Erythroblast (primary cell): ENCODE measurements at regions not wholly inside any gene's neighbourhood (a gene's known extent, or its start where the extent isn't known, plus 50 kb on each side); places are given as distances from the start of the nearest gene placed in this dataset.

Experiments used
- DNase-seq, 2 experiments: peaks; one replicate each; lab custom pipeline; 2025; lab: John Stamatoyannopoulos, UW
- GATA1 ChIP-seq: IDR thresholded peaks from 2 replicates; pipeline ENCODE4 v1.6.1; 2011; ENCODE audit warnings: low read depth, mild to moderate bottlenecking, control low read depth, low read length, moderate library complexity
- POLR2A ChIP-seq: IDR thresholded peaks from 2 replicates; pipeline ENCODE4 v1.6.1; 2011; ENCODE audit warnings: mild to moderate bottlenecking, low read length

DNA sequence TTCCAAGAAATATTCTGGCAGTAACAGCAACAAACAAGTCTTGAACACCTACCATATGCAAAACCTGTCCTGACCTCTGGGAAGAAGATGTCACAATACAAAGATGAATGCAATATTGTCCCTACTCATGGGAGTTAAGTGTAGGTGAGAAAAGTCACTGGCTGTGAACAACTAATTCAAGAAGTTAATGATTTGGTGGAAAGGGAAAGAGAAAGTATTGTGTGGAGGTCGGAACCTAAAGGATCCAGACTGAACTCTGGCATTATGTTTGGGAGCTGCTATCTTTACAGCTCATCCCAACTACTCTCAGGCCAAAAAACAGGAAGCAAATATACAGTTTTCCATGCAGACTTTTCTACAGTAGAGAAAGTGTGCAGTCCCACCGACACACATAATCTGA, 285.3 kb upstream of the PRDM1 start:
- TF ChIP-seq GATA1 (no peak), POLR2A (no peak)
- DNase-seq: no peak

DNA sequence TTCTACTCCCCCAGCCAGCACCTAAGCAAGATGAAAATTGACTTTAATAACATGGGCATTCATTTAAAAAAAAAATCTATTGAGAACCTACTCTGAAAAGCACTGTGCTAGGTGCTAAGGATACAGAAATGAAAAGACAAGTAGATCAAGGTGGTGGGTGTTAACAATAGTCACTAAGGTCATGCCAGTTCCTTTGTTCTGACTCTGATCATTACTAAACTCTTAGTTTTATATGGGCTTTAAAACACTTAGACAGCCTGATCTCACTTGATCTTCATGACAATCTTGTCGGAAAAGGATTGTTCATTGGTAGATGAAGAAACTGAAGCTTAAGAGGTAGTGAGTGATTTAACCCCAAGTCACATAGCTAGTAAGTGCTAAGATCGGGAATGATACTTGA, 285.7 kb upstream of the PRDM1 start:
- no peak for DNase-seq

DNA sequence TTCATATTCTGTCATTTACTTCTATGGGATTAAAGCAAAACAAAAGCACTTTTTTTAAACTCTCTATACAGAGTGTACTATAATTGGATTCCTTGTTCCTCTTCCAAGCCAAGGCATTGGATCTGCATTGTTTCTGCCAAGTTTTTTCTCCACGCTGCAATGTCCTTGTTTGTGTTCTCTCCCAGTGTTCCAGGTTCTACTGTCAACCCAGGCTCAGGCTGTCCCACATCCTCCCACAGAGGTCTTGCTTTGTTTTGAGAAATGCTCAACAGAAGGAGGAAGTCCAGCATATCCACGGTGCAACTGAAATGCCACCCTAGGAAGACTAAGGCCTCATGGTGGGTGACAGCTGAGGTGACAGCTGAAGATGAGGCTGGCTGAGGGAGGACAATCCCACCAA, 287.1 kb upstream of the PRDM1 start:
- TF ChIP-seq GATA1 (no peak), POLR2A (no peak)
- DNase-seq: no peak

More for the DNA sequence above, 285.7 kb upstream of the PRDM1 start:
- no peak for TF ChIP-seq POLR2A
- no peak for TF ChIP-seq GATA1

GRCh38 chr6:105797983-105798453, 288.1 kb upstream of the PRDM1 start:
- DNase-seq: no peak
- no peak for TF ChIP-seq POLR2A
- no peak for TF ChIP-seq GATA1

DNA sequence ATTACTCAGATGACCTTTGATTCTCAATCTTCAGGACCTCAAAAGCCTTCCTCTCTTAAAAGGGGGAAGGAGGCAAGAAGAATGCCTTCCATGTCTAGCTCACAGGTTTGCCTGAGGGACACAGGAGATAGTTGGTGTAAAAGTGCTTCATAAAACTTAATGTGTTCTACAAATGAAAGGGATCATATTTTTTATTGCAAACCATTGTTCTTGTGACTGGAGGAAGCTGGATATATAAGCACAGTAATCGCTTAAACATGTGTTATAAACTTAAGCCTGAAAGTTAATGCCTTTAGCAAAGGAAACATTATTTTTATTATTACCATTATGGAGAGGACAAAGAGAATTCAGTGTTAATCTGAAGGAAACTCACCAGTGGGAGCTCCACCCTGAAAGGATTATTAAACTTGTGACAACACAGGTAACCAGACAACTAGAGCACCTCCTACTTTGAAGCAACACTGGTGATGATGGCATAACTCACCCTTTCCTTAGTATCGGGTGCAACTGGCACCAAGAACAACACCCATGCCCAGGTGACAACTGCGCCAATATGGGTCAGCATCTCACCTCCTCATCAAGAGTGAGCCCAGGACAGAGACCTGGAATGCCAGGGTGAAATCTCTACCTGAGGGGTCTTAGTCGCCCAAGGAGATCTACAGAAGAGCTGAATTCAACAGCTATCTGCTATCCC, 288.7 kb upstream of the PRDM1 start:
- TF ChIP-seq POLR2A (no peak), GATA1 (no peak)
- no peak for DNase-seq

GRCh38 chr6:105795913-105796517, 290.1 kb upstream of the PRDM1 start:
- no peak for TF ChIP-seq POLR2A
- no peak for TF ChIP-seq GATA1
- DNase-seq: no peak

DNA sequence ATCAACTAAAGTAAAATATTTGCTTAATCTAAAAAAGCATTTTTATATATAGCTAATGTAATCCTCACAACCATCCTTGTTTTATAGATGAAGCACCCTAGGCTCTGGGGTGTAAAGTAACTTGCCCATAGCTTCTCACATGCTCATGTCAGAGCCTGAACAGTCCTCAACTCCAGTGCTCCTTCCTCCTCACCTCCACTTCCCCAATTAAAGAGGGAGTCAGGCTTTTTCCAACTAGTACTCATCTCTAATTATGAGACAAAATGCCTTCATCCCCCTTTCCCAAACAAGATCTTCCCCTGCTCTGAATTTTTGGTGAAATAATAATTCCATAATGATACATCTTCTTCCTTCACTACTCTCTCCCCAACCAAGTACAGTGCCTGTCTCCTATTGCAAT, 290.8 kb upstream of the PRDM1 start:
- TF ChIP-seq GATA1: no peak
- no peak for TF ChIP-seq POLR2A
- DNase-seq: no peak

GRCh38 chr6:105794870-105795269, 291.3 kb upstream of the PRDM1 start:
- TF ChIP-seq GATA1 (no peak), POLR2A (no peak)
- DNase-seq: no peak

- TF ChIP-seq GATA1 (no peak), POLR2A (no peak)
- DNase-seq: no peak
Measured at GRCh38 chr6:105794239-105794638, 291.9 kb upstream of the PRDM1 start.

GRCh38 chr6:105793130-105793529, 293.0 kb upstream of the PRDM1 start:
- peak; percentile 22 to 28 for DNase-seq
- TF ChIP-seq GATA1 (no peak), POLR2A (no peak)

DNA sequence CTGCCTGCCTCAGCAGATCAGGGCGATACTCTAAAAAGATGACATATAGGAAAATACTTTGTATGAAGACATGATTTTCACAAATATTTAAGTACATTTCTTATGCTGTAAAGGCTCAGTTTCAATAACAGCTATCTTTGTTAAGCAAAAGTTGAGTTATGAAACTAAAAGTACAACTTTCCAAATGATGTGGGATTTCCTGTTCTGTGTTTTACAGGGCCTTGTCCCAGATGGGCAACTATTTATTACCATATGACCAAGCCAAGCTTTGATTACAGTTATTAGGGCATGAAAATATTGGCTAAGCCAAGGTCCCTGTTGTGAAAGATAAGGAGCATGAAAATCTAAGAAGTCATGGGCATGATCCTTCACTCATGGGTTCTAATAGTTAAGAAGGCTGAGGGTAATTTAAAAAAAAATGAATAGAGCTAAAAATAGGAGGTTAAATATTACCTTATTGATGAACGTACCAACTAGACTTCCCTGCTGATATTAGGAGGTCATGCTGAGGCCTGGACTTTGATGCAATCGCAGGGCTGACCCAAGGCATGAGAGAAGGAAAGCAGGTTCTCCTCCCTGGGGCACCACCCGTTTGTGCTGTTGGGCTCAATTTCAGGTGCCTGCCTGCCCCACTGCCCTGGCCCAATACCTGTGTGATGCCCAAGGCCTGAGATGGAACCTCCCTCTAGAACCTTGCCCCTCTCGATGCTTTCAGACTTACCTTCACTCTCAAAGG, 294.4 kb upstream of the PRDM1 start:
- DNase-seq: no peak
- TF ChIP-seq POLR2A (no peak), GATA1 (no peak)

GRCh38 chr6:105791179-105791578, 295.0 kb upstream of the PRDM1 start:
- TF ChIP-seq GATA1 (no peak), POLR2A (no peak)
- DNase-seq: no peak

GRCh38 chr6:105790635-105791034, 295.5 kb upstream of the PRDM1 start:
- no peak for DNase-seq
- TF ChIP-seq GATA1 (no peak), POLR2A (no peak)

DNA sequence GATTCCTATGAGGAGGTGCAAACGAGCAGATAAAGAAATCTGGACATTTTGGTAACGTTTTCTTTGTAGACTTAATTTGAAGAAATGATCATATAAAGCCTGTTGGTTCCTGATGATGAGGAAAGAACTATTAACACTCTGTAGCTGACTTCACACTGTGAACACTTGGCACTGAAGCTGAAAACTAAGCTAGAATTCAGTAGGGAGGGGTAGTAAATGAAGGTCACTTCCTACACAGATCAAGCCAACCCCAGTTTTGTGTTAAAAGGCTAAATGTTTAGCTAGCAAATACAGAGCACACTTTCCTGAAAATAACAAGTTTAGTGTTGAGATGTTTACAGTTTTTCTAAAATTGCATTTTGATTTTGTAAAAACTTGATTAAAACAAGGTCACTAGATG, 296.2 kb upstream of the PRDM1 start:
- TF ChIP-seq GATA1 (no peak), POLR2A (no peak)
- DNase-seq: no peak
